GM21390 (cell line): ENCODE measurements at regions not wholly inside any gene's neighbourhood (a gene's known extent, or its start where the extent isn't known, plus 50 kb on each side); places are given as distances from the start of the nearest gene placed in this dataset.

Experiments used
- ATAC-seq: cut with Tn5 transposase; IDR thresholded peaks from one replicate; pipeline ENCODE4 v1.9.1; 2021; ENCODE audit not compliant: unreplicated experiment

- no peak for ATAC-seq
Measured at GRCh38 chr6:149147938-149148718, 169.4 kb upstream of the TAB2 start.

DNA sequence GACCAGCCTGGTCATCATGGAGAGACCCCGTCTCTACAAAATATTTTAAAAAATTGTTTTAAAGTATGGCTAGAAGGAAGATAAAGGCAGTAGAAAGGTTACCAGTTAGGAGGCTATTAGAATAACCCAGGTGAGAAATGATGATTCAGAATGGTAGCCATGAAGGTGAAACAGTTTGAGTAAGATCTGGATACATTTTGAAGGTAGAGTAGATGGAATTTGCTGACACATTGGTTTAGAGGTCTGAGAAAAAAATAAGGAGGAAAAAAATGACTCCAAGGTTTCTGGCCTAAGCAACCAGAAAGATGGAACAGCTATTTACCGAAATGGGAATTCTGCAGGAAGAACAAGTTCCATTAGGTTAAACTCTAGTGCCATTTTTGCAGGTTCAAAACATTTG, 167.9 kb upstream of the TAB2 start:
- no peak for ATAC-seq

DNA sequence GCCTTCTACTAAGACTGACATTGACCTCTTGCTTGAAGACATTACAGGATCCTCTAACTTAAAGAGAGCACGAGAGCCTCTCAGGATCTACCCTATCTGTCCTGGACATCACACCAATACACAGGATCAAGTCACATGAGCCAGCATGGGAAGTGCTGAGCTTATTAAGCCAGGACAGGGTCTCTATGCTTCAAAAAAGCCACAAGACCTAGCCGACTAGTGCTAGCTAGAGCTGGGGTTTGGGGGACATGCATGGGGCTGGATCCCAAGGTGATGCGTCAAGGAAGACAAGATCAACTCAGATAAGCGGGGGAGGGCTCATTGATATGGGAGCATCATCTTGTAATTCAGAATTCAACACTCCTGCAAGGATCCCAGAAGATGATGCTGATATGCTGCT, 167.2 kb upstream of the TAB2 start:
- no peak for ATAC-seq

DNA sequence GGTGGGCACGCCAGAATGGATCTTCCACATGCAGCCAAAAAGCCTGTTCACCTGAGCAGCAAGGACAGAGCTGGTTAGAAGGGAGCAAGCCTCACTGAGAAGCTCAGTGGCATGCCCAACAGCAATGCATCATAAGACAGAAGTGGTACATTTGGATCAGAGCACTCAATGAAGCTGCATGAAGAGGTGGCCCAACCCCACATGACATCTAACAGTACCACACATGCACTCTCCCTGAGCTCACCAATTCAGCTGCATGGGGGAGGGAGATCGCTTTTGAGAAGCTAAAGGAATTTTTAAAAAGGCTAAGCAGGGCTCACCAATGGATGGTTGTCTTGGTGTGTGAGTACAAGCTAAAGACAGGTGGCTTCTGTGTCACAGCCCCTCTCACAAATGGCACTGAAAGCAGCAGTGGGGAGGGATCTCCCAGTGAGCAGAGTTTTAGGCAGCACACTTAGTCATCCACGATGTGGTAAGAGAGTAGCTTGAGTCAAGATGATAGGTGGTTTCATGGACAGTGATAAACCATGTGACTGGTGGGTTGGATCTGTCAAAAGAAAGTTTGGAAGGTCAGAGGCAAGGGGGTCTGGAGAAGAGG, 166.6 kb upstream of the TAB2 start:
- no peak for ATAC-seq

DNA sequence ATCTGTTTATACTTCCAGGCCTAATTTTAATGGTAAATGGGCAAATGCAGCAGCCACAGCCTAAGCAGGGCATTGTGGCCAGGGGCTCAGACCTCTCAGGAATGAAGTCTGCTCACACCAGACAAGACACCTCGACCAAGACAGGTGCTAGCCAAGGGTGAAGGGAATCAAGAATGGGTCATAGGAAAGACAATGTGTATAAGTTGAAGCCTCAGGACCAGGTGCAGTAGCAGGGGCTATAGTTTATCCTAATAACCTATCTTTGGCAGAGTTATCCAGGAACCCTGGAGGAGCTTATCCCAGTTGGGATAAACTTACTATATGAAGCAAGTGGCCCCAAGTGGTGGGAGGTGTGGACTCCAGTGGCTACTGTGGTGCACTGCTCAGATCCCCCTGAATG, 165.0 kb upstream of the TAB2 start:
- no peak for ATAC-seq

GRCh38 chr6:149153100-149153499, 164.4 kb upstream of the TAB2 start:
- no peak for ATAC-seq

GRCh38 chr6:149153693-149154092, 163.8 kb upstream of the TAB2 start:
- ATAC-seq: no peak

GRCh38 chr6:149154261-149154821, 163.2 kb upstream of the TAB2 start:
- ATAC-seq: no peak

DNA sequence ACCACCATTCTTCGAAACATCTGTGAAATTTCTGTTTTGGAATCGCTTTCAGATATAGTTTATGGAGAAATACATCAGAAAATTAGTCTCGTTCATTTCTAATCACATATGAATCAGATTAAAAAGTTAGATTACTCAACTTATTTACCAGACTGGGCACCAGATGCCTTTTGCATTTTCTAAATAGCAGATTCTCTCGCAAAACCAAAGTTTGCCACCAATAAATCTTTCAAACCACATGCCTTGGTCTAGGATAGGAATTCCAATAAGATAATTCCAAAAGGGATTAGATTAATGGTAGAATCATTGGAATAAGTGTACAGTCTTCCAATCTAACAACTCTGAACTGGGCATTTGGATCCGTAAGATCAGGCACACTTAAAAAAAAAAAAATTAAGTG, 160.4 kb upstream of the TAB2 start:
- no peak for ATAC-seq

DNA sequence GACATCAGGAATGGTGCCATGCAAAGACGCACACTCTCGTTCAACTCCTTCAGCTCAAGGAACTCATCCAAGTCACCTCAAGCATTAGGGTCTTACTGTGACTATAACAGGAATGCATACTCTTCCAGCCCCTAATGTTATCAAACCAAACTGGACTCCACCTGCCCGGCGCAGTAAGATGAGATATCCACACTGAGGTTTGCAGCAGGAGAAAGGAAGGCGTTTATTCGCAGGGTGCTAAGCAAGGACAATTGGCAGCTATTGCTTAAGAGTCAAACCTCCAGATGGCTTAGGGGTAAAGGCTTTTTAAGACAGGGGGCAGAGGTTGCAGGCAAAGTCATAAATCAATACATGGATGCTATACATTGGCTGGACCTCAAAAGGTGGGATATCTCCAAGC, 159.4 kb upstream of the TAB2 start:
- ATAC-seq: no peak

- ATAC-seq: no peak
Measured at GRCh38 chr6:149160943-149161342, 156.6 kb upstream of the TAB2 start.

DNA sequence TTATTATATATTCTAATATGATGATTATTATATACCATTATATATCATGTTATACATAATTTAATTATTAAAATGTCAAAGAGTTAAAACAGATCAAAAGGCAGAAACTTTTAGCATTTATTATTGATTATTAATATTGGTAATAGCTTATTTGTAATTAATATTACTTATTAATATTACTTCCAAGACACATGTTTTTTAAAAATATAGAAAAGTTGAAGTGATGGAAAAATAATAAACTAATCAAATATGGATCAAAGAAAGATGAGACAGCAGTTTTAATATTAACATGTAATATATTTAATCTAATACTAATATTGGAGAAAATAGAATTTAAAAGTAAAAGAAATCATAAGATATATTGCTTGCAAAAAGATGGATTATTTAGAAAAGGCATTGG, 154.6 kb upstream of the TAB2 start:
- ATAC-seq: no peak

DNA sequence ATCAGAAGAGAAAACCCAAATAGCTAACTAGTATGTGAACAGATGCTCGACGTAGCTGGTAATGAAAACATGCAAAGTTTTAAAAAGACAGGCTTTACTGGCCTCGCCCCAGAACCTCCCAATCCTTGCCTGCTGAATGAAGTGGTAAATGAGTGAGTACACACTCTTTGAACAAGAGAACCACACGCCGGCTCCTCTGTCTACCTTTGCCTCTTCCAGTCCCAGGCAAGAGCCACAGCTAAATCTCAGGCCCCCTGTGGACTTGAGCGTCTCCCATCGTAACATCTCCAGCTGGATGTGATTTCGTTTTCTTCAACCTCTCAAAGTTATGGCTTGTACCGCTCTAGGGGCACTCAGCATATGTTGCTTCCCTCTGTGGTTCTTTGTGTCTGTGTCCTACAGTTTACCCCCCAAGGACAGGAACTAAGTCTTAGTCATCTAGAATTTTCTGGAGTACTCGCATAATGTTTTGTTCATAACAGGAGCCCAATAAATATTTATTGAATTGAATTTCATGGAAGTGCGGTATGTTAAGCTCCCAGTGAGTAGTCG, 153.2 kb upstream of the TAB2 start:
- no peak for ATAC-seq

DNA sequence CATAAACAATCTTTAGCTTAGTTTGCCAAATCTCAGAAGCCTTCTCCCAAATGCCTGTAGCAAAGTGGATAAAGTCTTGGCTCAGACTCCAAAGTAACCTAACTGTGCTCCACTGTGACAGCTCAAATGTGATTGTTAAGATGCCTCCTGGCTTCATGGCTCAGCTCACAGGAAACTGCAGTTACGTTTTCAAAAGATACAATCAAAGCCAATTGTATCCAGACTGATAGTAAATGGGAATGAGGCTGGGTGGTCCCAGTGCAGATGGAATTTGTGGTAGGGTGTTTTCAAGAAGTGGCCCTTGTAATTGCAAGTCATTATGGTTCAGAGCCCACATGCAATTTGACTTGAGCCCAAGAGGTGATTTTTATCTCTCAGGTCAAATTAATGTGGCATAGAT, 151.2 kb upstream of the TAB2 start:
- ATAC-seq: no peak

GRCh38 chr6:149166747-149167146, 150.8 kb upstream of the TAB2 start:
- no peak for ATAC-seq

DNA sequence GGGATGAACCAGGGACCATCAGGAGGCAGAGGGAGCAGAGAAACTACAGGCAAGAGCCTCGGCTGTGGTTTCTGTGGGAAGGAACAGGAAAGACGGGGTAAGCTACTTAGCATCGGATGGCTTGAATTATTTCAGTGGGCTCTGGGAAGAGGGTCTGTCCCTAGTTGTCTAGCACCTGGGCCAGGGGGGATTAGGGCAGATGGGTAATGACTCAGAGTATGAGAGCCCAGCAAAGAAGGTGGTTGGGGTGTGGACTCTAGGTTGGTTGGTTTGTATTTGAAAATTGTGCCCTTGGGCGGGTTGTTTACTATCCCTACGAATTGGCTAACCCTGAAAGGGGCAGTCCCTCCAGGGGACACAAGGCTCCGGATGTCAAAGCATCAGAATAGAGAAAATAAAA, 148.5 kb upstream of the TAB2 start:
- ATAC-seq: no peak

DNA sequence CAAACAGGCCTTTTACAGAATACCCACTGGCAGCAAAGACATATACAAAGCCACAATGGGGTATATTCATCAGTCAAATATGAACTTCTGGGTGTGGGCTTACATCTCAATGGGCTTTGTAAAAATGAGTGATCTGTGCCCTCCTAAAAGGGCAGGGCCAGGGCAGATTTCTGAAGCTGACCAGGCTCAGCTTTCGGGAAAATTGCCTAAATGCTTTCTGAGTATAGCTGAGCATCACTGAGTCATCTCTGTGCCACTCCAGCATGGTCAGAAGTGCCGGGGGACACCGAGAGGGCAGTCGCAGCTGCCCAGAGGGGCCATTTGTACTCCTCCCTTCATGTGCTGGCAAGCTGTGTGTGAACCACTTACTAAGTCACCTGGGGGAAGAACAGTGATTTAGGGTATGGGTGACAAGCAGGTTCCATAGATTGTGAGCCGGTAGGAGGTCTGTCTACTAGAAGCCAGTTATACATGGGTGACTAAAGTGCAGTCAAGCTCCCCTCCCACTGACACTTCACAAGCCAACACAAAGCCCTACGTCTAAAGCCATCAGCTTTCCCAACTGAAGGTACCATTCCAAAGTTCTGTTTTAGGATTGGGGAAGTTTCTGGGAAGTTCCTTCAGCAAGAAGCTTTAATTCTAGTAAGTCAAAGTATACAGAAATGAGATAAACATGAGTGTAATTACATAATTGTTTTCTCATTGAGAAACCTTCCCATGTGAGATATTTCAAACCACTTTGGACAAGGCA, 147.6 kb upstream of the TAB2 start:
- no peak for ATAC-seq

DNA sequence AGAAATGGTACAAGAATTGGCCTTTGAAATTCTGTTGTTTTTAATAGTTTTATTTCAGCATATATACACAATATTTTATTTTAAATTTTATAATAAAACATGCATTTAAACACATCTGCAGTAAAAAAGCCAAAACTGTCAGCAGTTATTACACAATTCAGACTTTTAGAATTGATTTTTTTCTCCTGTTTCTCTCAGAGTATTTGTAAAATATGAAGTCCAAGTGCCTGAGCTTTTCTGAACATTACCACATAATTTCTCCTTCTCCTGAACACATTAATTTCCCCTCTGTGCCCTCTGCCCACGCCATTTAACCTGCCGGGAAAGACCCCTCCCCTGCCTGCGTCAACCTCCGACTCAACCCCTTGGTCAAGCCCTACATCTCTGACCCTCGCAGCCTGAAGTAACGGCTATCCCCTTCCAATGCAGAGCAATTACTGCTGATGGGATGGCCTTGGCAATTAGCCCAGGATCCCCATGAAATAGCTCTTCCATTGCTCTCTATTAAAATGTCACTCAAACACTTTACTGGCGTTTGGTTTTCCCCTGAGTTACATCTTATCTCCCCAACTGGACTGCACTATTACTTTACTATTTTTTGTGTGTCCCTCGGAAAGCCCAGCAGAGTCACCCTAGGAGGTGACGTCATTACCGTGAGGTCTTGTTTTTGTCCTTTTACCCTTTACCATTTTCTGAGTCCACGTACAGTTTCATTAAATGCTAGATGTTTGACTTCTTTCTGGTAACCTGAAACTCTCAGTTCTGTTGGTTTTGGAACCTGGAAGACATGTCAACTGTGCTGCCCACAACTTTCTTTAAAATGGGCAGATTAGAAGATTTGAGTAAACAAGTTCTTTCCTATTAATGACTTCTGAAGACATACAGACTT, 146.7 kb upstream of the TAB2 start:
- ATAC-seq: no peak

- no peak for ATAC-seq
Measured at GRCh38 chr6:149173222-149173621, 144.3 kb upstream of the TAB2 start.

DNA sequence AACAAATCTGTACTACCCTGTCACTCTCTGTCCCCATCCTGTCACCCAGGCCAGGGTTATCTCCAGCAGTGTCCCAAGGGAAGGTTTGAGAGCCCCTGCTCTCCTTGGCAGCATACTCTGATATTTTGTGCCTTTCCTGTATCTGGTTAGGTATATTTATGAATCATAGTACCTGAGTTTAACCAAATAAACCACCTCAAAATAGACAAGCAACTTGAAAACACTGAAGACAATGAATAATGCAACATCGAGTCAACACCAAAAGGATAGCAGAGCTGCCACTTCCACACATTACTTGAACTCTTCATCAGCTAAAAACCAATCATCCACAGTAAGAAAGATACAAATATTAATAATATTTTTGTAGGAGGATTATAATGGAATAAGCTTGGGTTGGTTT, 142.6 kb upstream of the TAB2 start:
- no peak for ATAC-seq
